ENCODE measurements at regions not wholly inside any gene's neighbourhood (a gene's known extent, or its start where the extent isn't known, plus 50 kb on each side); places are given as distances from the start of the nearest gene placed in this dataset.
"Not testable (repeated sequence)": the region's sequence is repeated elsewhere in the genome, so short reads cannot be mapped to it uniquely, and the experiment has no call there.

DNA sequence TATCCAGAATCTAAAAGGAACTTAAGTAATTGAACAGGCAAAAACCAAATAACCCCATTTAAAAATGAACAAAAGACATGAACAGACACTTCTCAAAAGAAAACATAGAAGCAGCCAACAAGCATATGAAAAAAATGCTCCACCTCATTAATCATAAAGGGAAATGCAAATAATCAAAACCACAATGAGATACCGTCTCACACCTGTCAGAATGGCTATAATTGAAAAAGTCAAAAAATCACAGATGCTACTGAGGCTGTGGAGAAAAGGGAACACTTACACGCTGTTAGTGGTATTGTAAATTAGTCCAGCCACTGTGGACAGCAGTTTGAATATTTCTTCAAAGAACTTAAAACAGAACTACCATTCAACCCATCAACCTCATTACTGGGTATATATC is 220.7 kb downstream of the MEX3B start:
- H2BK15ac ChIP-seq (ENCODE audit: low read depth, low read length), result no peak overlapping the region
- H4K91ac ChIP-seq (ENCODE audit: insufficient read length, low read depth, low read length), result no peak overlapping the region
- Mint-ChIP-seq H3K27me3 (ENCODE audit: low read depth) (no peaks in the 10 kb centered on the region), H3K27ac (no peak overlapping the region), H3K4me1 (peaks cover 10 to 12% of the 10 kb centered on the region in 2 experiments), H3K36me3 (ENCODE audit: insufficient read depth in 1 of 3, low read depth in 3 of 3) (no peaks in the 10 kb centered on the region), H3K4me3 (no peak overlapping the region), H3K9me3 (peaks cover 0 to 6% of the 10 kb centered on the region in 2 experiments; a peak in 2 of 5 replicates)
- no peak for TF ChIP-seq CTCF (conservative IDR thresholded peaks at IDR 0.05)
- H3K56ac ChIP-seq (ENCODE audit: insufficient read length, low read depth, low read length), result no peak overlapping the region
- no peak overlapping the region for H2AK5ac ChIP-seq (ENCODE audit: insufficient read length, low read length)
- no peaks in the 10 kb centered on the region for H3K27me3 ChIP-seq (ENCODE audit: insufficient read depth, low read length)
- no peak overlapping the region for H3K27ac ChIP-seq (ENCODE audit: insufficient read length, low read depth, low read length)
- H4K5ac ChIP-seq (ENCODE audit: insufficient read length, low read depth, low read length), result no peak overlapping the region
- no peak overlapping the region for H2BK12ac ChIP-seq (ENCODE audit: insufficient read length, low read depth, low read length)
- H3K4me2 ChIP-seq (ENCODE audit: insufficient read depth, insufficient read length, low read length), result no peak overlapping the region
- no peaks in the 10 kb centered on the region for H3K79me2 ChIP-seq (ENCODE audit: insufficient read depth, low read length)
- H3K23ac ChIP-seq (ENCODE audit: insufficient read length, low read depth, low read length), result no peak overlapping the region
- H3K9ac ChIP-seq (ENCODE audit: extremely low read depth, insufficient read length, low read length), result no peak overlapping the region
- no peak overlapping the region for H3K14ac ChIP-seq (ENCODE audit: insufficient read depth, low read length)
- H3K9me3 ChIP-seq (ENCODE audit: control insufficient read depth, low read depth, low read length), result no peaks in the 10 kb centered on the region
- no peak overlapping the region for H3T11ph ChIP-seq (ENCODE audit: low read length)
- no CpG with 5 or more reads among the region's 2 CpGs for WGBS (ENCODE audit: extremely low coverage, insufficient read length, low lambda C conversion rate)
- no peaks in the 10 kb centered on the region for H3K23me2 ChIP-seq (ENCODE audit: insufficient read length, low read depth, low read length, poor library complexity, severe bottlenecking)
- H4K20me1 ChIP-seq (ENCODE audit: control insufficient read depth, insufficient read depth, insufficient read length), result no peaks in the 10 kb centered on the region
- no peaks in the 10 kb centered on the region for H3K4me1 ChIP-seq (ENCODE audit: insufficient read depth, low read length)
- H2BK5ac ChIP-seq (ENCODE audit: insufficient read length, low read length), result no peak overlapping the region
- DNase-seq, result no peak
- H2AFZ ChIP-seq (ENCODE audit: low read length), result no peak overlapping the region
- H3K4ac ChIP-seq (ENCODE audit: low read depth, low read length), result no peak overlapping the region
- no peak overlapping the region for H2BK20ac ChIP-seq (ENCODE audit: low read depth, low read length, poor library complexity, severe bottlenecking)
- no peaks in the 10 kb centered on the region for H3K79me1 ChIP-seq (ENCODE audit: insufficient read depth, low read depth, low read length, poor library complexity, severe bottlenecking)
- no peak overlapping the region for H4K8ac ChIP-seq (replicated peaks; ENCODE audit: insufficient read length, low read depth, low read length)
- no peak overlapping the region for H2BK120ac ChIP-seq (ENCODE audit: low read depth, low read length, poor library complexity, severe bottlenecking)
- no peak overlapping the region for H3K18ac ChIP-seq (ENCODE audit: insufficient read length, low read depth, low read length)

- not testable (repeated sequence) for DNase-seq; H3K56ac ChIP-seq (ENCODE audit: insufficient read length, low read depth, low read length); H3T11ph ChIP-seq (ENCODE audit: low read length); H3K27ac ChIP-seq (ENCODE audit: insufficient read length, low read depth, low read length); H3K9me3 ChIP-seq (ENCODE audit: control insufficient read depth, low read depth, low read length); H3K9ac ChIP-seq (ENCODE audit: extremely low read depth, insufficient read length, low read length); H3K79me2 ChIP-seq (ENCODE audit: insufficient read depth, low read length); H4K8ac ChIP-seq (replicated peaks; ENCODE audit: insufficient read length, low read depth, low read length); H4K5ac ChIP-seq (ENCODE audit: insufficient read length, low read depth, low read length); H3K14ac ChIP-seq (ENCODE audit: insufficient read depth, low read length); H3K4me2 ChIP-seq (ENCODE audit: insufficient read depth, insufficient read length, low read length); H2BK20ac ChIP-seq (ENCODE audit: low read depth, low read length, poor library complexity, severe bottlenecking); H4K20me1 ChIP-seq (ENCODE audit: control insufficient read depth, insufficient read depth, insufficient read length); H3K4me1 ChIP-seq (ENCODE audit: insufficient read depth, low read length); H3K27ac Mint-ChIP-seq; H3K4ac ChIP-seq (ENCODE audit: low read depth, low read length); H3K27me3 Mint-ChIP-seq (ENCODE audit: low read depth); H4K91ac ChIP-seq (ENCODE audit: insufficient read length, low read depth, low read length); H2BK15ac ChIP-seq (ENCODE audit: low read depth, low read length); H3K4me3 Mint-ChIP-seq; H2BK5ac ChIP-seq (ENCODE audit: insufficient read length, low read length); H3K23me2 ChIP-seq (ENCODE audit: insufficient read length, low read depth, low read length, poor library complexity, severe bottlenecking); H3K23ac ChIP-seq (ENCODE audit: insufficient read length, low read depth, low read length); H3K18ac ChIP-seq (ENCODE audit: insufficient read length, low read depth, low read length); H3K9me3 Mint-ChIP-seq; H2BK120ac ChIP-seq (ENCODE audit: low read depth, low read length, poor library complexity, severe bottlenecking); H3K27me3 ChIP-seq (ENCODE audit: insufficient read depth, low read length); H3K79me1 ChIP-seq (ENCODE audit: insufficient read depth, low read depth, low read length, poor library complexity, severe bottlenecking); H2BK12ac ChIP-seq (ENCODE audit: insufficient read length, low read depth, low read length); H2AK5ac ChIP-seq (ENCODE audit: insufficient read length, low read length); H3K36me3 Mint-ChIP-seq (ENCODE audit: insufficient read depth in 1 of 3, low read depth in 3 of 3); H2AFZ ChIP-seq (ENCODE audit: low read length)
- no CpG with 5 or more reads among the region's 1 CpG for WGBS (ENCODE audit: extremely low coverage, insufficient read length, low lambda C conversion rate)
- peaks cover 10 to 12% of the 10 kb centered on the region in 2 experiments for H3K4me1 Mint-ChIP-seq
Measured at GRCh38 chr15:81822587-81822986, 223.2 kb downstream of the MEX3B start.

All from H9 (cell line).